HG03520 (cell line): ENCODE measurements at regions not wholly inside any gene's neighbourhood (a gene's known extent, or its start where the extent isn't known, plus 50 kb on each side); places are given as distances from the start of the nearest gene placed in this dataset.
"Not testable (repeated sequence)": the region's sequence is repeated elsewhere in the genome, so short reads cannot be mapped to it uniquely, and the experiment has no call there.

Experiments used
- ATAC-seq: cut with Tn5 transposase; IDR thresholded peaks from one replicate; pipeline ENCODE4 v1.9.1; 2021; ENCODE audit warnings: mild to moderate bottlenecking, moderate library complexity; ENCODE audit not compliant: unreplicated experiment

DNA sequence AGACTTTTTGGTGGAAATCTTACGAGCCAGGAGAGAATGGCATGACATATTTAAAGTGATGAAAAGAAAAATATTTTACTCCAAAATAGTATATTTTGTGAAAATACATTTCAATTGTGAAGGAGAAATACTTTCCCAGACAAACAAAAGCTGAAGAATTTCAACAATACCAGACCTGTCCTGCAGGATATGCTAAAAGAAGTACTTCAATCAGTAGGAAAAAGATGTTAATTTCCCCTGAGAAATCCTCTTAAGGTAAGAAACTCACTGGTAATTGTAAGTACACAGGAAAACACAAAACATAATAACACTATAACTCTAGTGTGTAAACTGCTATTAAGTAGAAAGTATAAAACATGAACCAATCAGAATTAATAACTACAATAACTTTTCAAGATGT, 341.8 kb upstream of the GJE1 start:
- ATAC-seq = no peak

DNA sequence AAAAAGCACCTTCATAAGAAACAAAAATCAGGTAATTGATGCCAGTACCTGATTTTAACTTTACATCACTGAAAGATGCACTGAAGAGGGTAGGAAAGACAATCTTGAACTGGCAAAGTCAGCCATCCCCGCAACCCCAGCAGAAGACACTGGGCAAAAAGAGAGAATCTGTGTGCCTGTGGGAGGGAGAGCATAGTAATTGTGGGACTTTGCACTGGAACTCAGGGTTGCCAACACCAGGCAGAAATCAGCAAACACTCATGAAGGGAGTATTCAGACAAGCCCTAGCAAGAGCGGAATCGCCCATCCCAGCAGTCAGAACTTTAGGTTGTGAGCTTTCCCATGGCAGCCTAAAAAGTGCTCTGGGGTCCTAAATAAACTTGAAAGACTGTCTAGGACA, 344.6 kb upstream of the GJE1 start:
- no peak for ATAC-seq

DNA sequence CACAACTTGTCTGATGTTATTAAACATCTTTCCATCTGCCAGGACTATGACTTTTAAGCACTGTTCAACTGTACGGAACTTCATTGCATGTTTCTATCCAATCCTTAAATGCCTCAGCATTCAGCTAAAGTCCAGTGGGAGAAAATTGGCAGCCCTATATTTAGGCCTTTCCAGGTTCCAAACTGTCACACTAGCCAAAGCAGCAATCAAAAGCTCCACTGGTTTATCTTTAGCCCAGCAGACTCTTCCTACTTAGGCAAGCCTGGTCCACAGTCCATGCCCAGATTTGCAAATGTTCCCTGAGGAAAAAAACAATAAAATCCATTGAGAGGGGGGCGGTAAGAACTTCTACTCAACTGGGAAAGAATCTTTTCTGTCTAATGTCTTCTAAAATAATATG, 349.1 kb upstream of the GJE1 start:
- no peak for ATAC-seq

DNA sequence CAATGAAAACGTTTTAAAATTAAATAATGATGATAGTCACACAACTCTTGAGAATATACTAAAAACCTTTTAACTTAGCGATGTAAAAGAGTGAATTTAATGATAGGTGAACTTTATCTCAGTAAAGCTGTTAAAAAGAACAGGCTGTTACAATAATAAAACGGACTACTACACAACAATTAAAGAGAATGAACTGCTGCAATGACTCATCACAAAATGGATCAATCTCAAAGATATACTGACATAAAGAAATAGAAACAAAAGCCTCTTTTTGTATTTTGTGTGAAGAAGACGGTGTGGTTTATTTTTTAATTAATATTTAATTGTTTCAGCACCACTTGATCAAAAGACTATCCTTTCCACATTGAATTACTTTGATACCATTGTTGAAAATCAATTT, 352.4 kb upstream of the GJE1 start:
- ATAC-seq = no peak

DNA sequence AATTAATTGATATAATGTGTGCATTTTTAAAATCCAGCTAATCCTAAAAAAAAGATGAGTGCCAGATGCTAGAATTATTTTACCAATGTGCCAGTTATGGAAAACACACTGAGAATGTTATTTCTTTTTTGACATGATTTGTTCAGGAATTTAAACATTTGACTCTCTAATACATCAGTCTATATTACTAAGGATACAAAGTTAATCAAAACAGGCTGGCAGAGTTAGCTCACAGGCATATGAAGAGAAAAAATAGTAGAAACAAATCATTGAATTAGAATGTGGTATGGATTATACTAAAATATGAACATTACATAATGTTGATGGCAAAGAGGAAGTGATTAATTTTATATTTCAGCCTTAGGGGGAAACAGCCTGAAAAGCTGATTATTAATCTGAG, 368.3 kb upstream of the GJE1 start:
- no peak for ATAC-seq

DNA sequence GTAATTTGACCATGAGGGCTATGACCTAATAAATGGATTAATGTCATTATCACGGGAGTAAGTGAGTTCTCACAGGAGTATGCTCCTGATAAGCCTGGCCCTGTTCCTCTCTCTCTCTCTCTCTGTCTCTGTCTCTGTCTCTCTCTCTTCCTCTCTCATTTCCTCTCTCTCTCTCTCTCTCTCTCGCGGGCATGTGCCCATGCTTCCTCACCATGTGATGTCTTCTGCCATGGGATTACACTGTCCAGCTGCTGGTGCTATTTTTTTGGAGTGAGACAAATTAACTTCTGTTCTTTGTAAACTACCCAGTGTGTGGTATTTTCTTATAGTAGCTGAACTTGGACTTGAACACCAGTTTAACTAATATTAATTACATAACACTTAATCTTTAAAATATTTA, 374.3 kb upstream of the GJE1 start:
- ATAC-seq = no peak

DNA sequence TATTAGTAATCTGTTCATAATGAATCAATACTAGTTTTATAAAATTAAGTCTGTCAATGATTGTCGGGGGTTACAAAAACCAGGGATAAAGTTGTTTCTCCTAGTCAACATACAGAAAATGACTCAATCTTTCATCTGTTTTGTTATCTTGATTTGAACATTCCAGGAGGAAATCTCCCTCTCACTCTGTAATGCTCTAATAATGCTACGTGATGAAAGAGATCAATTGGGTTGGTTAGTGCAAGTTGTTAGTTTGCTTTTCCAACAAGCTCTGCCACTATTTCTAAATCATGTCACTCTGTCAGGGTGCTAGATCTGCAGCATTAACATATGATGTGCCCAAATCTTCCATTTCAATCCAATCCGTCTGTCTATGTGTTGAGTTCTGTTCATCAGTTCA, 379.5 kb upstream of the GJE1 start:
- ATAC-seq = no peak

DNA sequence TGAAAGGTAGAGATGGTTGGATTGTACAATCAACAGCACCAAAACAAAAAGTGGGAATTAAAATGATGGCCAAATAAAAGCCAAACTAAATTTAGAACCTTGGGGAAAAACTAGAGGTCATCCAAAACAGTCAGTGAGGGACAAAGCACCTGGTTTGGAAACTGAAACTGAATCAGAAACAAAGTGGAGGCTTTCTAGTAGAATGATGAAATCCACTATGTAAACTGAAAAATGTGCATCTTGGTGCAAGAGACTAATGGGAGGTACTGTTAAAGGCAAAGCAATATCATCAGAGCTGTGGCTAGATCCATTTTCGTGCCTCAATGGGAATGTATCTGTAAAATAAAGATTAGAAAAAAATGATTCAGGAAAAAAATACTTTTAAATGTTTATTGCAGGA, 380.0 kb upstream of the GJE1 start:
- ATAC-seq = peak; percentile 74

DNA sequence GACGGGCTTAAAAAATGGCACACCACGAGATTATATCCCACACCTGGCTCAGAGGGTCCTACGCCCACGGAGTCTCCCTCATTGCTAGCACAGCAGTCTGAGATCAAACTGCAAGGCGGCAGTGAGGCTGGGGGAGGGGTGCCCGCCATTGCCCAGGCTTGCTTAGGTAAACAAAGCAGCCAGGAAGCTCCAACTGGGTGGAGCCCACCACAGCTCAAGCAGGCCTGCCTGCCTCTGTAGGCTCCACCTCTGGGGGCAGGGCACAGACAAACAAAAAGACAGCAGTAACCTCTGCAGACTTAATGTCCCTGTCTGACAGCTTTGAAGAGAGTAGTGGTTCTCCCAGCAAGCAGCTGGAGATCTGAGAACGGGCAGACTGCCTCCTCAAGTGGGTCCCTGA, 386.4 kb upstream of the GJE1 start:
- not testable (repeated sequence) for ATAC-seq

DNA sequence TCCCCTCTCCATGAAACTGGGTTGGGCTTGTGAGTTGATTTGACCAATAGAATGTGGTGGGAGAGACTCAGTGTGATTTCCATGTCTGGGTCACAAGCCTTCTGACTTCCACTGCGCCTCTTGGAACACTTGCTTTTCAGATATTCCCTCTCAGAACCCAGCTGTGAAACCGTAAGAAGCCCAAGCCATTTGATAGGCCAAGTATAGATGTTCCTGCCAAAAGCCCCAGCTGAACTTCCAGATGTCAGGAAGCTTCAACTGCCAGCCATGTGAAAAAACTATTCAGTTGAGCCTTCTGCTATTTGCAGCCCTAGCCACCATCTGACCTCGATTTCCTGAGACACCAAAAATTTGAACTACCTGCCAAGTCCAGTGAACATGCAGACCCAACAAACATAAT, 387.8 kb upstream of the GJE1 start:
- ATAC-seq = no peak

DNA sequence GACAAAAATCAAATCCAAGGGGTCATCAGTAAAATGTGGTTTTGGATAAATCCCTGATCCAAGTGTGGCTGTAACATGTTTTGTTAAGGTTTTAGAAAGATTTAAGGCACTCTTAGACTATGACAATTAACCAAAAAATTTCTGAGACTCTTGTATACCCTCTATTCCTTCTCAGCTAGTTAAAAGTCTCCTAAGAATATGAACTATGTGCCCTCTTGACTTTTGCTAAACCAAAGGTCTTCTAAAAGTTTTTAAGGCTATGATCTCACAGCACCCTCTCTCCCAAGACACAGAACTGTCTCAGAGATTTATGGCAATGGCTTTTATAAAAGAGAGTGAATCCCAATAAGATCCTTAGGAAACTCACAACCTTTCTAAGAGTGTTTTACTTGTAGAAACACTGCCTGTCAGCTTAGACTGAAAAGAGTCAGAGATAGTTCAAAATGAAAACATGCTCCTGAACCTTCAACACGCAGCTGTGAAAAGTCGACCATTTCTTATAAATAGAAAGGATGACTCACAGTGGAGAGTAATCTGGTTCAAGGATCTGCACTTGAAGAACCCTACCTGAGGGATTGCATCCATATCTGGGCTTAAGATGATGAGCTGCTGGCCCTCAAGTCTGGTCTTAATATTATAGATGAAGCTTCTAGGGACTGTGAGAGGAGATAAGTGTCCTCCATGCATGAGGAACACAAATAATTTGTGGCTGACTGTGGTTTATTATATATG, 388.4 kb upstream of the GJE1 start:
- no peak for ATAC-seq

DNA sequence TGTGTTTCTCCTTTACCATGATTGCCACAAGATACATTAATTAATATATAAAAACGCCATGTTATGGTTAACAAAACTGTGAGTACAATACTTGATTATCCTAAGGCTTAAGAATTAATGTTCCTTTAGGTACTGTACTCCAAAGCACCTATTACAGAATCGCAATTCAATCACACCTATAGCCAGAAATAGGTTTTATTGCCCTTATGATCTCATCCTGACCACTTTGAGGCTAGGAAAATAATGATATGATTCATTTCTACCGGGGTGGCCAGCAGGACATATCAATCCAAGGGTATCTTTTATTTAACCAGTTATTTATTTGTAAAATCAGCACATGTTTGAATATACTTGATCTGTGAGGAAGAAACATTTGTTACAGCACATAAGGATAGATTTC, 396.6 kb upstream of the GJE1 start:
- no peak for ATAC-seq

DNA sequence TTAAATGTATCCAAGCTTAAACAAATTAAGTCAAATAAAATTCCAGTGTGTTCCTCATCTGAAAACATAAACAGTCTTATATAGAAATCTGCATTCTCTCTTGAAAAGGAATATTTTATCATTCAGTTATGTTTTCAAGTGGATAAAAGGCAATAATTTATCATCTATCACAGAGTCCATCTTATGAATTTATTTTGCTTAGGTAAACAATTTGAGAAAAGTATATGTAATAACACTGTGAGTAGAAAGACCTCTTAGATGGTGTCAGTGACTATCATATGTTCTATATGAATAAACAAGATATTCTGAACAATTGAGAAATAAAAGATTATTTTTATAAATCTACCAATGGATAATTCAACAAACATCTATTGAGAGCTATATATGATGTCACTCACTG, 397.6 kb upstream of the GJE1 start:
- no peak for ATAC-seq

DNA sequence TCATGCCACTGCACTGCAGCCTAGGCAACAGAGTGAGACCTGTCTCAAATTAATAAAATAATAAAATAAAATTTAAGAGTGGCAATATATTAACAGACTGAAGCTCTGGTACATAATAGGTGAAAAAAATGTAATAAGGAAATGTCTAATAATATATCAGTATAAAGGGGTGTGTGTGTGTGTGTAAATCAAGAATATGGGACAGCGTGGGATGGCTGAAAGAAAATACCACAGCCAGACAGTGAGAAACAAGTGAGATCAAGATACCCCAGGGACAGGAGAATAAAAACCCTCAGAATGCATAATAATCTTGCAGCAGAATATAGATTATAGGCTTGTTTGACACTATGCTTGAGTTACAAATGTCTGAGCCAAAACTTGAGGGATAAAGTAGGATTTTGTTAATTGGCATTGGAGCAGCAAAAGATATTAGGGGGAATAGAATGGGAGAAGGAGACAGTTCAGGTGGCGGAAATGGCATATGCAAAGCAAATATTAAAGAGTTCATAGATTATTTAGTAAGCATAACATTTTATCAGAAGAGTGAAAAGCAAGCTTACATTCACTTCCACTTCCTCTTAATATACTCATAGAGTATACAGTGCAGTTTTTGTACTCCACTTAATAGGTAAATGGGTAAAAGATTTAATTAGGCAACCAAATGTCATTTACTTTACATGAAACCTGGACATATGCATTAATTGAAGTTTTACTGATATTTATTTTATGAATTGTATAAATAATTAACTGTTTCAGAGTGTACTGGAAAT, 398.5 kb upstream of the GJE1 start:
- no peak for ATAC-seq

DNA sequence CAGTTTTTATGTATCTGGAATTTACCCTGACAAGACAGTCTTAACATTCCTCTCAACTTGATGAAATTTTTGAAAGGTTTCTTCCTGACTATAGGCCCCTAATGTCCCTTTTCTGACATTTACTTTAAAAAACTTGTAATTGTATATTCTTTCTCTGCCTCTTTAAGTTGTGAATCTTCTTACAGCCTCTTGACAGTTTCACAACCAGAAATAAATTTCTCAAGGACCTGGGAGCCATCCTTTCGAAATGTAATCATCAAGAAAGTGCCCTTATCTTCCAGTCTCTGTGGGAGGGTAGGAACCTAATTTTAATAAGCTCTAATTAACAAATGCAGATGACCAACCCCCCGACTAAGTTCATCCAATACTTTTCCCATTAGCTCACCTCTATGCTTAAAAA, 403.6 kb upstream of the GJE1 start:
- ATAC-seq = no peak

DNA sequence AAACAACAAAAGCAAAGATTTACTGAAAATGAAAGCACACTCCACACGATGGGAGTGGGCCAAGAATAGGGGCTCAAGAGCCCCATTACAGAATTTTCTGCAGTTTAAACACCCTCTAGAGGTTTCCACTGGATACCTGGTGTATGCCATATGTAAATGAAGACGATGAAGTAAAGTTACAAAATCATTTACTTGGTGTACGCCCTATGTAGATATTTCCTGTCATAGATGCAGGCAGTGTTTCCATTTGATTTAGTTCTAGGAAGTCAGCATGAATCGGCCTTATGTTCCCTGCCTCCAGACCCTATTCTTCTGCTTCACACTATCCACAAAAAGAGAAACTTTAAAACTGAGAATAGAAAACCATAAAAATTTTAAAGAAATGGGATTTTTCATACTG, 404.4 kb upstream of the GJE1 start:
- no peak for ATAC-seq

DNA sequence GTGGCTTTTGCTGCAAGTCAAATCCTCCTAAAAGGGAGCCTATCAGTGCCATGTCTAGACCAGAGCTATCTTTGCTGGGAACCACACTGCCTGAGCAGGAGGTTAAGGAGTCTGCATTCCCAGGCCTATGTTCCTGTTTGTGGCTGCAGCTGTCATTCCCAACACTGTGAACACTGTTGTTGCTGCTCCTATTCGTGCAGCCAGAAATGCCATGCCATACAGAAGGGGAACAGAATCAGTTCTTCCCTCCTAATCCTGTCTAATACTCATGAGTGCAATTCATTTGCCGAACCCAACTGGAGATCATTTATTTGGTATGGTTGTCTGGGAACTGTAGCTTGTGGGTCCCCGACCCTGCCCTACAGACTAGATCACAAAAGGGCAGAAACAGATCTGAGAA, 406.5 kb upstream of the GJE1 start:
- ATAC-seq = no peak

DNA sequence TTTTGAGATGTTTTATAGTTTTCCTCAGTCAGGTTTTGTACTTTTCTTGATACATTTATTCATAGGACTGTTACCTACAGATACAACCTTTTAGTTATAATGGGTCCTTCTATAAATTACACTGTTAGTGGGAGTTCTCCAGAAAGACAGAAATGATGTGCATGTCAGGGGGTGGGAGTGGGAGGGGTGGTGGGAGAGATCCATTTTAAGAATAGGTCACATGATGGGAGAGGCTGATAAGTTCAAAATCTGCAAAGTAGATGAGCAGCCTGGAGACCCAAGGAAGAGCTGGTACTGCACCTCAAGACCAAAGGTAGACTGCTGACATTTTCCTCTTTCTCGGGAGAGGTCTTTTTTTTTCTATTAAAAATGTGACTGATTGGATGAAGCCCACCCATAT, 408.0 kb upstream of the GJE1 start:
- ATAC-seq = no peak

DNA sequence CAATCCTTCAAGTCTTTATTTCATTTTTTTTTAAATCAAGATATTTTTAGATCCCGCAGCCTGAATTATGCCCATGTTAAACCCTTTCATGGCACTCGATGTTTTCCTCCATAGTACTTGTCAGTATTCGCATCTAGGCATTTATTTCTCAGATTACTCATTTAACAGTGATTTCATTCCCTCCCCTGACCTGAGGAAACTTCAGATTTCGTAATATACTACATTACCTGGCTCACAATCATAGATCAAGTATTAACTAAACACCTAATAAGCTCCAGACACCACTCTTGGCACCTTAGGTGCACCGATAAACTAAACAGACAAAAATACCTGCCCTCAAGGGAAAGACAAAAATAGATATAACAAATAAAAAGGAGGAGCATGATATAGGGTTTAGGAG, 413.2 kb upstream of the GJE1 start:
- ATAC-seq = no peak

DNA sequence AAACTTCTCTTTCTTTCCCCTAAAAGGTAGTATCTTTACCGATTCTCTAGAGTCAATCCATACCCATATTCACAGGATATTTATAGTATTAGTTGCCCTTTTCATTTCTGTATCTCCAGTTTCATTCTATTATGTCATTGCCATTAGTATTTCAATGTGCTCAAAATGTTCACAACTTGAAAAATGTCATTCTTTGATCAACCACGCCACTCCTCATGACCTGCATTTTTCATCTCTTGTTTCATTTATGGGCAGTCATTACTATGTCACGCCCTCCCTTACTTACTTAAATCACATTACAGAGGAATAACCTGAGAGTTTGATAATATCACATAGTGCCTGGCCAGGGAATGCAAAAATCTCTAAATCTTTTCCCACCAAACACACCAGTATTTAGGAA, 427.3 kb upstream of the GJE1 start:
- no peak for ATAC-seq

DNA sequence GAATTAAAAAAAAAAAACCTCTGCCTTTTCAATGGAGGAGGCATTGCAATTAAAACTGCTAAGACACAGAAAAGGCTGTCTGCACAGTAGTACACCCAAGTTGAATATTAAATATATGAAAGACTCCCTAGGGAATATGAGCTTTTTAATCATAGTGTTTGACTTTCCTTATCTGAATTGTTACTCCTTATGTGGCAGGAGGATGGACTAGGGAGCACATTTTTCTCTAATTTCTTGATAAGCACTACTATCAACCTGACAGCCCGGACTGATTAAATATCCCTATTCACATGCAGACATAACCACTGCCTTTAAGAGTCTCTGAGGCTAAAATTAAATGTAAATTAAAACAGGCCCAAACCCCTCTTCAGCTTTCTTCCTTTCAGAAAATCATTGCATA, 428.6 kb upstream of the GJE1 start:
- no peak for ATAC-seq

DNA sequence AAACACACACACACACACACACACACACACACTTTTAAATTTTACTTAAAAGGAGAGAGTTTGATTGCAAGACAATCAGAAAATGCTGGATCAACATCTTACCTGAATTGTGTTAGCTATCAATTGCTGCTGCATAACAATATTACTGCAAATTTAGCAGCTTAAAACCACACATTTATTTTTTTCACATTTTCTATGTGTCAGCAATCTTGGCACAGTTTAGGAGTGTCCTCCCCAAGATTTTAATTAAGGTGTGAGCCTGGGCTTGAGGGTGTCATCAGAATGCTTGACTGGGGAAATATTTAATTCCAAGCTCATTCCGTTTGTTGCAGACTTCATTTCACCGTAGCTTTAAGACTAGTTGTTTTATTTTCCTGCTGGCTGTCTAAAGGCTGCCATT, 431.0 kb upstream of the GJE1 start:
- ATAC-seq = no peak

DNA sequence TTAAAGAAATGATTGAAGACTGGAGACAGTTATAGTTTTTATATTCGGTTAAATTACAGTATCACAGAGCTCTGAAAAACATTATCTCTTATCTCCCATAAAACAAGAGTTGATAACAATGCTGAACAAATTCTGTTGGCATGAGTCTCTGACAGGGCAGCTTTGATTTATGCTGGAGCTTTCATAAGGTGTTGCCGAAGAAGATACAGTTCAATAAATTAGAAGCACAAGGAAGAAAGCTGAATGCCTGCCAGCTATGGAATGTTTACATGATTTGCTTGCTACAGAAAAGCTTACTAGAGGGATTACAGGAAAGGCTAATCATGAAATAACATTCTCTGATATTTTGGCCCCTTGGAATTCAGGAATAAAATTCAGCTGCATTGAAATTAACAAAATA, 431.9 kb upstream of the GJE1 start:
- ATAC-seq = no peak
